Smooth muscle cell (in vitro differentiated cells): ENCODE measurements at regions not wholly inside any gene's neighbourhood (a gene's known extent, or its start where the extent isn't known, plus 50 kb on each side); places are given as distances from the start of the nearest gene placed in this dataset.

Source experiments
- DNase-seq: peaks from one replicate; lab custom pipeline; 2025; ENCODE audit not compliant: unreplicated experiment; lab: John Stamatoyannopoulos, UW
- H2AFZ ChIP-seq: fragments of 200-600 bp; sonication (generic); 2 replicates; pipeline ENCODE4 v1.6.0; 2016; ENCODE audit warnings: antibody characterized with exemption, low read depth, mild to moderate bottlenecking
- H3F3A ChIP-seq: fragments of 200-600 bp; sonication (generic); 2 replicates; pipeline ENCODE4 v1.6.0; 2017; ENCODE audit warnings: antibody characterized with exemption, low read depth
- H3K27ac ChIP-seq: fragments of 200-600 bp; sonication (generic); 2 replicates; pipeline ENCODE4 v1.5.1; 2016; ENCODE audit warnings: low read depth, mild to moderate bottlenecking
- H3K27me3 ChIP-seq: fragments of 200-600 bp; sonication (generic); 2 replicates; pipeline ENCODE4 v1.6.1; 2016; ENCODE audit warnings: low read depth, mild to moderate bottlenecking
- H3K36me3 ChIP-seq: fragments of 200-600 bp; sonication (generic); 2 replicates; pipeline ENCODE4 v1.5.1; 2016; ENCODE audit warnings: low read depth
- H3K4me1 ChIP-seq: fragments of 200-600 bp; sonication (generic); 2 replicates; pipeline ENCODE4 v1.5.1; 2016; ENCODE audit warnings: low read depth
- H3K4me2 ChIP-seq: fragments of 200-600 bp; sonication (generic); 2 replicates; pipeline ENCODE4 v1.6.0; 2016; ENCODE audit warnings: mild to moderate bottlenecking
- H3K4me3 ChIP-seq: fragments of 200-600 bp; sonication (generic); 2 replicates; pipeline ENCODE4 v1.5.1; 2016; ENCODE audit warnings: mild to moderate bottlenecking
- H3K79me2 ChIP-seq: fragments of 200-600 bp; sonication (generic); 2 replicates; pipeline ENCODE4 v1.6.0; 2016; ENCODE audit warnings: low read depth, mild to moderate bottlenecking
- H3K9ac ChIP-seq: fragments of 200-600 bp; sonication (generic); 2 replicates; pipeline ENCODE4 v1.6.0; 2016; ENCODE audit warnings: low read depth
- H3K9me3 ChIP-seq: fragments of 200-600 bp; sonication (generic); replicated peaks from 2 replicates; pipeline ENCODE4 v1.5.1; 2016; ENCODE audit warnings: low read depth
- H4K20me1 ChIP-seq: fragments of 200-600 bp; sonication (generic); 2 replicates; pipeline ENCODE4 v1.6.0; 2016; ENCODE audit warnings: low read depth
- WGBS: methylation state at CpG from one replicate; pipeline ENCODE4 v1.1.7; 2016; ENCODE audit warnings: low lambda C conversion rate; 5-methylcytosine and 5-hydroxymethylcytosine counted together
- TF ChIP-seq, protein P1 (sequence below): fragments of 200-600 bp; sonication (generic); IDR thresholded peaks from 2 replicates; pipeline ENCODE4 v1.5.1; 2017; ENCODE audit warnings: borderline replicate concordance, mild to moderate bottlenecking, antibody characterized with exemption; ENCODE audit not compliant: insufficient read depth, poor library complexity, severe bottlenecking

- no peak overlapping the region for H3K9ac ChIP-seq
- H3K79me2 ChIP-seq: no peaks in the 10 kb centered on the region
- no peak overlapping the region for H3K4me3 ChIP-seq
- H3K4me2 ChIP-seq: no peak overlapping the region
- TF ChIP-seq, protein P1, sequence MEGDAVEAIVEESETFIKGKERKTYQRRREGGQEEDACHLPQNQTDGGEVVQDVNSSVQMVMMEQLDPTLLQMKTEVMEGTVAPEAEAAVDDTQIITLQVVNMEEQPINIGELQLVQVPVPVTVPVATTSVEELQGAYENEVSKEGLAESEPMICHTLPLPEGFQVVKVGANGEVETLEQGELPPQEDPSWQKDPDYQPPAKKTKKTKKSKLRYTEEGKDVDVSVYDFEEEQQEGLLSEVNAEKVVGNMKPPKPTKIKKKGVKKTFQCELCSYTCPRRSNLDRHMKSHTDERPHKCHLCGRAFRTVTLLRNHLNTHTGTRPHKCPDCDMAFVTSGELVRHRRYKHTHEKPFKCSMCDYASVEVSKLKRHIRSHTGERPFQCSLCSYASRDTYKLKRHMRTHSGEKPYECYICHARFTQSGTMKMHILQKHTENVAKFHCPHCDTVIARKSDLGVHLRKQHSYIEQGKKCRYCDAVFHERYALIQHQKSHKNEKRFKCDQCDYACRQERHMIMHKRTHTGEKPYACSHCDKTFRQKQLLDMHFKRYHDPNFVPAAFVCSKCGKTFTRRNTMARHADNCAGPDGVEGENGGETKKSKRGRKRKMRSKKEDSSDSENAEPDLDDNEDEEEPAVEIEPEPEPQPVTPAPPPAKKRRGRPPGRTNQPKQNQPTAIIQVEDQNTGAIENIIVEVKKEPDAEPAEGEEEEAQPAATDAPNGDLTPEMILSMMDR: no peak
- no peaks in the 10 kb centered on the region for H4K20me1 ChIP-seq
- no peak overlapping the region for H3K27ac ChIP-seq
- no peaks in the 10 kb centered on the region for H3K9me3 ChIP-seq
- no peak for DNase-seq
- H2AFZ ChIP-seq: no peak overlapping the region
- H3K27me3 ChIP-seq: no peaks in the 10 kb centered on the region
- H3K36me3 ChIP-seq: no peaks in the 10 kb centered on the region
- H3K4me1 ChIP-seq: no peaks in the 10 kb centered on the region
- WGBS: 92% methylated on average over 29 of the region's 29 CpGs
- H3F3A ChIP-seq: no peaks in the 10 kb centered on the region
Observed at GRCh38 chr2:138902239-138902871, 122.2 kb upstream of the NXPH2 start.

- WGBS: 96% methylated on average over 11 of the region's 11 CpGs
- no peaks in the 10 kb centered on the region for H3K79me2 ChIP-seq
- TF ChIP-seq, protein P1: no peak
Observed at GRCh38 chr2:138901530-138901929, 121.3 kb upstream of the NXPH2 start.

DNA sequence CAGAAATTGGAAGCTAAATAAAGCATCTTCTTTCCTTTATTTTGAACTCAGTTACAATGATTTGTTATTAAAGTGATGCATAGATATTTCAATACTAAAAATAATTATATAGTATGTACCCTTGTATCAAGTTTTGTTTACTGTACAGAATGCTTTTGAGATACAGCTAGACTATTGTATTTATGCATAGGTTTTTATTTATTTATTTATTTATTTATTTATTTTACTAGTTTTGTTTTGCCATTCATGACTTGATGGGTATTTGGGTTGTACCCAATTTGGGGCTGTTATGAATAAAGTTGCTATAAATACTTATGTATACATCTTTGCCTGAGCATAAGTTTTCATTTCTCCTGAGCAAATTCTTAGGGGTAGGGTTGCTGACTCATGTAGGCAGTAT is 118.7 kb upstream of the NXPH2 start:
- TF ChIP-seq, protein P1: no peak
- DNase-seq: no peak
- H3K4me3 ChIP-seq: no peak overlapping the region
- no peaks in the 10 kb centered on the region for H3K27me3 ChIP-seq
- H3K36me3 ChIP-seq: no peaks in the 10 kb centered on the region
- H3F3A ChIP-seq: no peaks in the 10 kb centered on the region
- no peak overlapping the region for H2AFZ ChIP-seq
- H3K9me3 ChIP-seq: no peaks in the 10 kb centered on the region
- no peaks in the 10 kb centered on the region for H3K4me1 ChIP-seq
- H3K9ac ChIP-seq: no peak overlapping the region
- H3K79me2 ChIP-seq: no peaks in the 10 kb centered on the region
- H4K20me1 ChIP-seq: no peaks in the 10 kb centered on the region
- H3K27ac ChIP-seq: no peak overlapping the region
- H3K4me2 ChIP-seq: no peak overlapping the region

More at GRCh38 chr2:138901530-138901929, 121.3 kb upstream of the NXPH2 start:
- DNase-seq: no peak
- Histone ChIP-seq H3K4me1 (no peaks in the 10 kb centered on the region), H3K9ac (no peak overlapping the region), H3K27ac (no peak overlapping the region), H3K9me3 (no peaks in the 10 kb centered on the region), H3K4me3 (no peak overlapping the region), H3K36me3 (no peaks in the 10 kb centered on the region), H4K20me1 (no peaks in the 10 kb centered on the region), H3F3A (no peaks in the 10 kb centered on the region), H3K27me3 (no peaks in the 10 kb centered on the region), H2AFZ (no peak overlapping the region), H3K4me2 (no peak overlapping the region)

DNA sequence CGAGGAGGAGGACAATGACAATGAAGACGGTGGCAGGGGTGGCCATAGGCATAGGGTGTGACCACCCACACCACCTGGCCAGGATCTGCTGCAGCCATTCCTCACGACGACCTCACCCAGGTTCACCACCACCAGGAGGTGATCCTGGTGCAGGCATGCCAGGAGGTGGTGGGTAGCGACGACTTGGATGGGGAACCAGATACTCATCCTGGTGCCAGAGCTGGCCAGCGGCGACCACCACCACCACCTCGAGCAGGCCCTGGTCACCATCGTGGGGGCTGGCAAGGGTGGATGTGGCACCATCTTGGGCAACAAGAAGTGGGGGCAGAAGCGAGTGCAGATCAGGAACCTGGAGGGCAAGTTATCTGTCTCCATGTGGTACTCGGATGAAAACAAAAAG is 117.1 kb upstream of the NXPH2 start:
- no peak overlapping the region for H2AFZ ChIP-seq
- no peaks in the 10 kb centered on the region for H3K79me2 ChIP-seq
- H3K27me3 ChIP-seq: no peaks in the 10 kb centered on the region
- H3K4me3 ChIP-seq: no peak overlapping the region
- no peak for DNase-seq
- H3K9me3 ChIP-seq: no peaks in the 10 kb centered on the region
- no peaks in the 10 kb centered on the region for H4K20me1 ChIP-seq
- TF ChIP-seq, protein P1: no peak
- no peaks in the 10 kb centered on the region for H3F3A ChIP-seq
- 96% methylated on average over 12 of the region's 12 CpGs for WGBS
- H3K4me2 ChIP-seq: no peak overlapping the region
- H3K36me3 ChIP-seq: no peaks in the 10 kb centered on the region
- no peaks in the 10 kb centered on the region for H3K4me1 ChIP-seq
- no peak overlapping the region for H3K9ac ChIP-seq
- H3K27ac ChIP-seq: no peak overlapping the region
